ENCODE measurements at regions not wholly inside any gene's neighbourhood (a gene's known extent, or its start where the extent isn't known, plus 50 kb on each side); places are given as distances from the start of the nearest gene placed in this dataset.

GRCh38 chr15:69813881-69814280 is 283.8 kb downstream of the TLE3 start:
- 82% methylated on average over 4 of the region's 7 CpGs for WGBS
- intact Hi-C loops (cut with DNase I) = no loop called here
- H3K27ac ChIP-seq (replicated peaks in 1 of 4) = no peak overlapping the region
- no peak for DNase-seq (ENCODE audit: extremely low spot score)
- H3K9me3 ChIP-seq = no peaks in the 10 kb centered on the region
- H3K4me1 ChIP-seq = peaks cover 0 to 25% (median 20%) of the 10 kb centered on the region in 4 donors
- peaks cover 0 to 3% (median 0%) of the 10 kb centered on the region in 4 donors for H3K27me3 ChIP-seq
- no peak overlapping the region for H3K4me3 ChIP-seq
- TF ChIP-seq POLR2A (IDR thresholded peaks at IDR 0.05; ENCODE audit: low read depth) = no peak
- H3K36me3 ChIP-seq = no peaks in the 10 kb centered on the region

GRCh38 chr15:69814932-69815331 is 282.8 kb downstream of the TLE3 start:
- intact Hi-C loops (cut with DNase I) = no loop called here

GRCh38 chr15:69815793-69816192 is 281.9 kb downstream of the TLE3 start:
- DNase-seq (ENCODE audit: extremely low spot score) = no peak
- 83% methylated on average over 2 of the region's 2 CpGs for WGBS
- no peak overlapping the region for H3K4me3 ChIP-seq

More at GRCh38 chr15:69814932-69815331, 282.8 kb downstream of the TLE3 start:
- TF ChIP-seq POLR2A (IDR thresholded peaks at IDR 0.05; ENCODE audit: low read depth) (no peak), EP300 (IDR thresholded peaks at IDR 0.05) (no peak), CTCF (IDR thresholded peaks at IDR 0.05) (no peak), POLR2AphosphoS5 (IDR thresholded peaks at IDR 0.05) (no peak)
- H3K27me3 ChIP-seq = peaks cover 0 to 4% (median 0%) of the 10 kb centered on the region in 4 donors
- H3K4me1 ChIP-seq = peaks cover 0 to 23% (median 17%) of the 10 kb centered on the region in 4 donors
- no peaks in the 10 kb centered on the region for H3K9me3 ChIP-seq
- no peak overlapping the region for H3K27ac ChIP-seq (replicated peaks in 1 of 4)
- no peak for DNase-seq (ENCODE audit: extremely low spot score)
- WGBS = 92% methylated on average over 5 of the region's 9 CpGs
- no peaks in the 10 kb centered on the region for H3K36me3 ChIP-seq
- no peak overlapping the region for H3K4me3 ChIP-seq

GRCh38 chr15:69816522-69816921 is 281.2 kb downstream of the TLE3 start:
- peaks cover 0 to 10% (median 3%) of the 10 kb centered on the region in 4 donors for H3K4me1 ChIP-seq
- intact Hi-C loops (cut with DNase I) = no loop called here
- H3K27me3 ChIP-seq = peaks cover 0 to 4% (median 0%) of the 10 kb centered on the region in 4 donors
- no peaks in the 10 kb centered on the region for H3K9me3 ChIP-seq
- H3K4me3 ChIP-seq = no peak overlapping the region
- DNase-seq (ENCODE audit: extremely low spot score) = no peak
- no peak for TF ChIP-seq POLR2A (IDR thresholded peaks at IDR 0.05; ENCODE audit: low read depth)
- no peak for TF ChIP-seq CTCF (IDR thresholded peaks at IDR 0.05)
- TF ChIP-seq EP300 (IDR thresholded peaks at IDR 0.05) = no peak
- no peak for TF ChIP-seq POLR2AphosphoS5 (IDR thresholded peaks at IDR 0.05)
- H3K27ac ChIP-seq (replicated peaks in 1 of 4) = no peak overlapping the region
- H3K36me3 ChIP-seq = no peaks in the 10 kb centered on the region
- 83% methylated on average over 2 of the region's 2 CpGs for WGBS

More at GRCh38 chr15:69815793-69816192, 281.9 kb downstream of the TLE3 start:
- H3K27ac ChIP-seq (replicated peaks in 1 of 4) = no peak overlapping the region
- peaks cover 0 to 4% (median 0%) of the 10 kb centered on the region in 4 donors for H3K27me3 ChIP-seq
- intact Hi-C loops (cut with DNase I) = no loop called here
- H3K36me3 ChIP-seq = no peaks in the 10 kb centered on the region
- TF ChIP-seq POLR2A (IDR thresholded peaks at IDR 0.05; ENCODE audit: low read depth) (no peak), POLR2AphosphoS5 (IDR thresholded peaks at IDR 0.05) (no peak), EP300 (IDR thresholded peaks at IDR 0.05) (no peak), CTCF (IDR thresholded peaks at IDR 0.05) (no peak)
- H3K9me3 ChIP-seq = no peaks in the 10 kb centered on the region
- peaks cover 0 to 14% (median 8%) of the 10 kb centered on the region in 4 donors for H3K4me1 ChIP-seq

GRCh38 chr15:69818529-69818928 is 279.2 kb downstream of the TLE3 start:
- Histone ChIP-seq H3K27me3 (peaks cover 0 to 4% (median 0%) of the 10 kb centered on the region in 4 donors), H3K36me3 (no peaks in the 10 kb centered on the region), H3K9me3 (no peaks in the 10 kb centered on the region), H3K4me1 (peaks cover 0 to 10% (median 3%) of the 10 kb centered on the region in 4 donors), H3K27ac (replicated peaks in 1 of 4) (no peak overlapping the region), H3K4me3 (no peak overlapping the region)
- intact Hi-C loops (cut with DNase I) = no loop called here
- TF ChIP-seq EP300 (IDR thresholded peaks at IDR 0.05) (no peak), POLR2AphosphoS5 (IDR thresholded peaks at IDR 0.05) (no peak), CTCF (IDR thresholded peaks at IDR 0.05) (no peak), POLR2A (IDR thresholded peaks at IDR 0.05; ENCODE audit: low read depth) (no peak)
- DNase-seq (ENCODE audit: extremely low spot score) = no peak
- WGBS = 81% methylated on average over 8 of the region's 8 CpGs

Data from esophagus muscularis mucosa (tissue), 4 donors.